ENCODE measurements at regions not wholly inside any gene's neighbourhood (a gene's known extent, or its start where the extent isn't known, plus 50 kb on each side); places are given as distances from the start of the nearest gene placed in this dataset.

- Histone ChIP-seq H3K27me3 (ENCODE audit: insufficient read depth, low read depth, severe bottlenecking) (no peaks in the 10 kb centered on the region), H3K4me3 (ENCODE audit: low read depth, low read length) (no peak overlapping the region), H3K36me3 (no peaks in the 10 kb centered on the region), H3K27ac (no peak overlapping the region), H3K9me3 (ENCODE audit: severe bottlenecking) (no peaks in the 10 kb centered on the region)
- TF ChIP-seq, protein P1, sequence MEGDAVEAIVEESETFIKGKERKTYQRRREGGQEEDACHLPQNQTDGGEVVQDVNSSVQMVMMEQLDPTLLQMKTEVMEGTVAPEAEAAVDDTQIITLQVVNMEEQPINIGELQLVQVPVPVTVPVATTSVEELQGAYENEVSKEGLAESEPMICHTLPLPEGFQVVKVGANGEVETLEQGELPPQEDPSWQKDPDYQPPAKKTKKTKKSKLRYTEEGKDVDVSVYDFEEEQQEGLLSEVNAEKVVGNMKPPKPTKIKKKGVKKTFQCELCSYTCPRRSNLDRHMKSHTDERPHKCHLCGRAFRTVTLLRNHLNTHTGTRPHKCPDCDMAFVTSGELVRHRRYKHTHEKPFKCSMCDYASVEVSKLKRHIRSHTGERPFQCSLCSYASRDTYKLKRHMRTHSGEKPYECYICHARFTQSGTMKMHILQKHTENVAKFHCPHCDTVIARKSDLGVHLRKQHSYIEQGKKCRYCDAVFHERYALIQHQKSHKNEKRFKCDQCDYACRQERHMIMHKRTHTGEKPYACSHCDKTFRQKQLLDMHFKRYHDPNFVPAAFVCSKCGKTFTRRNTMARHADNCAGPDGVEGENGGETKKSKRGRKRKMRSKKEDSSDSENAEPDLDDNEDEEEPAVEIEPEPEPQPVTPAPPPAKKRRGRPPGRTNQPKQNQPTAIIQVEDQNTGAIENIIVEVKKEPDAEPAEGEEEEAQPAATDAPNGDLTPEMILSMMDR (IDR thresholded peaks at IDR 0.05; ENCODE audit: low read depth, low read length), result no peak
- DNase-seq, result no peak
Observed at GRCh38 chr11:112878033-112878601, 83.1 kb upstream of the NCAM1 start.

DNA sequence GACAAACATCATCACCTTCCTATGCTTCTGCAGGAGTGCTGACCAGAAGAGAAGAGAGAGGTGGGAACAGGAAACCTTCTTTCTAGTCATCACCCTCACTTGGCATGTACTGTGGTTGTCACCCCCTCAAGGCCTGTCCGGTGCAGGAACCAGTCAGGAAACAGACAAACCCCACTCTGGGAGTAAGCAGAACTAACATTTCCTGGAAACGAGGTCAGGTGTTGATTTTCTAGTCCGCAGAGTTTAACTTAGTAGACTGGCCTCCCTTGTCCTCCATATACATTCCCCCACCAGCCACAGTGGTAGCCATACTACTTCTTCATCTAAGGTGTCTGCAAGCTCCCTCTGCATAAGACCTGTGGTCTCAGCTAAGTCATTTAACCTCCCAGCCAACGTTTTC lies 80.7 kb upstream of the NCAM1 start:
- Histone ChIP-seq H3K4me3 (ENCODE audit: low read depth, low read length) (no peak overlapping the region), H3K27me3 (ENCODE audit: insufficient read depth, low read depth, severe bottlenecking) (no peaks in the 10 kb centered on the region), H3K27ac (no peak overlapping the region), H3K9me3 (ENCODE audit: severe bottlenecking) (no peaks in the 10 kb centered on the region), H3K36me3 (no peaks in the 10 kb centered on the region)
- TF ChIP-seq, protein P1 (IDR thresholded peaks at IDR 0.05; ENCODE audit: low read depth, low read length), result no peak
- no peak for DNase-seq

DNA sequence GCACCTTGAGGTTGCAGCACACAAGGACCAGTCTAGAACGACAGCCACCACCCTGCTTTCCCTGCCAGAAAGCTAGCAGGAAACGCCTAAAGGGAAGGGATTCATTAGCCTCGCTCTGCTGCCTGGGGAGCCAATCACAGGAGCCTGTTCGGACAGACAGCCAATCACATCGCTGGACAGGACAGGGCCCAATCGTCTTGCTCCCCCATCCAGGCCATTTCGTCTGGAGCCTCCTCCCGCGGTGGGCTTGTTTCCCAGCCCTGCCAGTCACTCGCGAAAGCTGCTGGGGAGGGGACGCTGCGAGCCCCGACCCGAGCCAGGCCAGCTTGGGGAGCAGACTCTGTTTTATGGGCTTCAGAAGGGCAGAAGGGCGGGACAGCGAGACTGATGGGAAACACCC lies 79.8 kb upstream of the NCAM1 start:
- Histone ChIP-seq H3K4me3 (ENCODE audit: low read depth, low read length) (no peak overlapping the region), H3K27ac (no peak overlapping the region), H3K27me3 (ENCODE audit: insufficient read depth, low read depth, severe bottlenecking) (no peaks in the 10 kb centered on the region), H3K36me3 (no peaks in the 10 kb centered on the region), H3K9me3 (ENCODE audit: severe bottlenecking) (no peaks in the 10 kb centered on the region)
- no peak for DNase-seq
- TF ChIP-seq, protein P1 (IDR thresholded peaks at IDR 0.05; ENCODE audit: low read depth, low read length), result no peak

DNA sequence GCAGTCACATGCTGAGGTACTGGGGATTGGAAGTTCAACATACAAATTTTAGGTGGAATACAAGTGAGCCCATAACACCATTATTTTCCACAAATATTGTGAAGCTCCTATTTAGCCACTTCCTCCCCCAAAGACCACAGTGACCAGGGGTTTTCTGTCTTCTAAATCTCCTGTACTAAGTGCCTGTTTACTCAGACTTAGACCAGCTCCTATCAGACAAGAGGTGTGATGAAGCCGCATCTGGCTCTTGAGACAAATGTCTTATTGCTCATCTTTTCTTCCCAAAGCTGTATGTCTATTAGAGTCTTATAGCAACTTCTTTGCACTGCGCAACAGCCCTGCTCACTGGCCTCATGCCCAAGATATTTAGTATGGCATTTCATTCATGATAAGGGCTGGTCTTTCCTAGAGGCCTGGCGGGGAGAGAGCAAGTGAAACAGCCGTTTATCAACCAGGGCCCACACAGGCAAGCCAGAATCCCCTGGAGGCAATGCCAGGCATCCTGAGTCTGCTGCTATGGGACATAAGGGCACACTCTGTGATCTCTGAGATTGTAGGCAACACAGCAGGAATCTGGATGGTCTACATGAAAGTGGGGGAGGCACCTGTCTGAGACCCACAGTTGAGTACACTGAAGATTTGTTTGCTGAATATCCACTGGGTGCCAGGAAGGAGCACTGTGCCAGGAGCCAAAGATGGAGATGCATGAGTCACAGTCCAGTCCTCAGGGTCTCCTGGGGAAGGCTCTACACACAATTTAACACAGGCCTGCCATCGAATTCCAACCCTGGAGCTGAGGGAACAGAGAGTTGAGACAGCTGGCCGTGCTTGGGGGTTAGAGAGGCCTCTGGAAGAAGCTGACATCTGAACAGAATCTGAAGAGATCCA lies 78.5 kb upstream of the NCAM1 start:
- H3K27me3 ChIP-seq (ENCODE audit: insufficient read depth, low read depth, severe bottlenecking), result no peaks in the 10 kb centered on the region
- TF ChIP-seq, protein P1 (IDR thresholded peaks at IDR 0.05; ENCODE audit: low read depth, low read length), result no peak
- no peak overlapping the region for H3K4me3 ChIP-seq (ENCODE audit: low read depth, low read length)
- H3K9me3 ChIP-seq (ENCODE audit: severe bottlenecking), result no peaks in the 10 kb centered on the region
- no peak overlapping the region for H3K27ac ChIP-seq
- H3K36me3 ChIP-seq, result no peaks in the 10 kb centered on the region
- DNase-seq, result no peak

- H3K4me3 ChIP-seq (ENCODE audit: low read depth, low read length), result no peak overlapping the region
- DNase-seq, result no peak
- TF ChIP-seq, protein P1 (IDR thresholded peaks at IDR 0.05; ENCODE audit: low read depth, low read length), result no peak
Observed at GRCh38 chr11:112884012-112884767, 77.0 kb upstream of the NCAM1 start.

More at GRCh38 chr11:112884012-112884767, 77.0 kb upstream of the NCAM1 start:
- no peaks in the 10 kb centered on the region for H3K27me3 ChIP-seq (ENCODE audit: insufficient read depth, low read depth, severe bottlenecking)
- no peak overlapping the region for H3K27ac ChIP-seq
- H3K9me3 ChIP-seq (ENCODE audit: severe bottlenecking), result no peaks in the 10 kb centered on the region
- no peaks in the 10 kb centered on the region for H3K36me3 ChIP-seq
